ENCODE measurements at regions not wholly inside any gene's neighbourhood (a gene's known extent, or its start where the extent isn't known, plus 50 kb on each side); places are given as distances from the start of the nearest gene placed in this dataset.
"Not testable (repeated sequence)": the region's sequence is repeated elsewhere in the genome, so short reads cannot be mapped to it uniquely, and the experiment has no call there.

- TF ChIP-seq GABPA (IDR thresholded peaks at IDR 0.05; ENCODE audit: low read depth); CTCF (IDR thresholded peaks at IDR 0.05); EZH2phosphoT487 (IDR thresholded peaks at IDR 0.05; ENCODE audit: borderline replicate concordance, low read depth): not testable (repeated sequence)
These were observed 99.4 kb upstream of the CHD1 start for GRCh38 chr5:99028170-99028569.

Data from SK-N-SH (cell line).